NCI-H187 (cell line): ENCODE measurements at regions not wholly inside any gene's neighbourhood (a gene's known extent, or its start where the extent isn't known, plus 50 kb on each side); places are given as distances from the start of the nearest gene placed in this dataset.
"Not testable (repeated sequence)": the region's sequence is repeated elsewhere in the genome, so short reads cannot be mapped to it uniquely, and the experiment has no call there.

Source experiments
- DNase-seq, 2 experiments: peaks; one replicate each; lab custom pipeline; 2025; lab: John Stamatoyannopoulos, UW

GRCh38 chr7:19623676-19624075 lies 85.2 kb downstream of the POLR1F start:
- DNase-seq: no peak

- no peak for DNase-seq
Measured at GRCh38 chr7:19621740-19622139, 87.1 kb downstream of the POLR1F start.

- DNase-seq: no peak
Measured at GRCh38 chr7:19620470-19620869, 88.4 kb downstream of the POLR1F start.

- no peak for DNase-seq
Measured at GRCh38 chr7:19619122-19619521, 89.7 kb downstream of the POLR1F start.

- no peak for DNase-seq
Measured at GRCh38 chr7:19617901-19618300, 90.9 kb downstream of the POLR1F start.

GRCh38 chr7:19610194-19610943 lies 98.5 kb downstream of the POLR1F start:
- no peak for DNase-seq

GRCh38 chr7:19589446-19589845 lies 119.4 kb downstream of the POLR1F start:
- no peak for DNase-seq

GRCh38 chr7:19587291-19587690 lies 121.5 kb downstream of the POLR1F start:
- DNase-seq: no peak

- DNase-seq: no peak
Measured at GRCh38 chr7:19585761-19586160, 123.1 kb downstream of the POLR1F start.

GRCh38 chr7:19575909-19576557 lies 132.8 kb downstream of the POLR1F start:
- no peak for DNase-seq

GRCh38 chr7:19574131-19574530 lies 134.7 kb downstream of the POLR1F start:
- DNase-seq: no peak

- DNase-seq: no peak
Measured at GRCh38 chr7:19572566-19572965, 136.3 kb downstream of the POLR1F start.

- no peak for DNase-seq
Measured at GRCh38 chr7:19567011-19567410, 141.8 kb downstream of the POLR1F start.

GRCh38 chr7:19565602-19566001 lies 143.2 kb downstream of the POLR1F start:
- no peak for DNase-seq

- no peak for DNase-seq
Measured at GRCh38 chr7:19561121-19561805, 147.6 kb downstream of the POLR1F start.

- no peak for DNase-seq
Measured at GRCh38 chr7:19560111-19560883, 148.5 kb downstream of the POLR1F start.

- DNase-seq: no peak
Measured at GRCh38 chr7:19558527-19558926, 150.3 kb downstream of the POLR1F start.

- no peak for DNase-seq
Measured at GRCh38 chr7:19557726-19558465, 150.9 kb downstream of the POLR1F start.

- no peak for DNase-seq
Measured at GRCh38 chr7:19554581-19554980, 154.3 kb downstream of the POLR1F start.

GRCh38 chr7:19552576-19552975 lies 156.3 kb downstream of the POLR1F start:
- DNase-seq: no peak

GRCh38 chr7:19549246-19549645 lies 159.6 kb downstream of the POLR1F start:
- DNase-seq: not testable (repeated sequence)
